ENCODE measurements at regions not wholly inside any gene's neighbourhood (a gene's known extent, or its start where the extent isn't known, plus 50 kb on each side); places are given as distances from the start of the nearest gene placed in this dataset.

DNA sequence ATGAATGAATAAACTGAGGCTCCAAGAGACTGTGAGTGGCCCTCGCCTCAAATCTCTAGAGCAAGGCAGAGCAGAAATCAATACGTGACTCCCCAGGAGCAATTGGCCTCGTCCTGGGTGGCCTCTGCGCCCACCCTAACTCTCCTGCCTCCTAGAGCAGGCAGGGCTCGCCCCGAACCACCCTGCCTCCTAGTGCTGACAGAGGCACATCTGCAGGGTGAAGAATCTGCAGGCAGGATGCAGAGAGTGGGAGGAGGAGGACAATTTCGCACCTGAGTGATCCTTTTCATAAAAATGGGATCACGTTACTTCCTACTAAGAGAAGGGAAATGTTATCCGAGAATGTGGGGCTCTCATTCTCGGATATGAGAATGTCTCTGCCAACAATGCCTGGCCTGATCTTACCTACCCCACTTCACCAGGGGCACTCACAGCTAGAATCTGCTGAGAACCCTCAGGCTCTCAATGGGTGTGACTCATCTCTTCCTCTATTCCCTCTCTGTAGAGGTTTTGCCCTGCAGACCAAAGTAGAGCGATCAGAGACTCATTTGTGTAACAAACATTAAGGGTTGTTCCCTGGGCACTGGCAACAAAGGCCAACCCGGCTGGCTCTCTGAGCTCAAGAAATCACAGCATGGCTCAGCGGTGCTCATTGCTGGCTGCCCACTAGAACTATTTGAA is 61.7 kb upstream of the BCL2L14 start:
- TF ChIP-seq, protein P1, sequence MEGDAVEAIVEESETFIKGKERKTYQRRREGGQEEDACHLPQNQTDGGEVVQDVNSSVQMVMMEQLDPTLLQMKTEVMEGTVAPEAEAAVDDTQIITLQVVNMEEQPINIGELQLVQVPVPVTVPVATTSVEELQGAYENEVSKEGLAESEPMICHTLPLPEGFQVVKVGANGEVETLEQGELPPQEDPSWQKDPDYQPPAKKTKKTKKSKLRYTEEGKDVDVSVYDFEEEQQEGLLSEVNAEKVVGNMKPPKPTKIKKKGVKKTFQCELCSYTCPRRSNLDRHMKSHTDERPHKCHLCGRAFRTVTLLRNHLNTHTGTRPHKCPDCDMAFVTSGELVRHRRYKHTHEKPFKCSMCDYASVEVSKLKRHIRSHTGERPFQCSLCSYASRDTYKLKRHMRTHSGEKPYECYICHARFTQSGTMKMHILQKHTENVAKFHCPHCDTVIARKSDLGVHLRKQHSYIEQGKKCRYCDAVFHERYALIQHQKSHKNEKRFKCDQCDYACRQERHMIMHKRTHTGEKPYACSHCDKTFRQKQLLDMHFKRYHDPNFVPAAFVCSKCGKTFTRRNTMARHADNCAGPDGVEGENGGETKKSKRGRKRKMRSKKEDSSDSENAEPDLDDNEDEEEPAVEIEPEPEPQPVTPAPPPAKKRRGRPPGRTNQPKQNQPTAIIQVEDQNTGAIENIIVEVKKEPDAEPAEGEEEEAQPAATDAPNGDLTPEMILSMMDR (conservative IDR thresholded peaks at IDR 0.05) = no peak
- TF ChIP-seq ZFX (IDR thresholded peaks at IDR 0.05) = no peak
